Kasumi-1 (cell line): ENCODE measurements at regions not wholly inside any gene's neighbourhood (a gene's known extent, or its start where the extent isn't known, plus 50 kb on each side); places are given as distances from the start of the nearest gene placed in this dataset.

Source experiments
- DNase-seq, 2 experiments: peaks; one replicate each; lab custom pipeline; 2025; lab: John Stamatoyannopoulos, UW

DNA sequence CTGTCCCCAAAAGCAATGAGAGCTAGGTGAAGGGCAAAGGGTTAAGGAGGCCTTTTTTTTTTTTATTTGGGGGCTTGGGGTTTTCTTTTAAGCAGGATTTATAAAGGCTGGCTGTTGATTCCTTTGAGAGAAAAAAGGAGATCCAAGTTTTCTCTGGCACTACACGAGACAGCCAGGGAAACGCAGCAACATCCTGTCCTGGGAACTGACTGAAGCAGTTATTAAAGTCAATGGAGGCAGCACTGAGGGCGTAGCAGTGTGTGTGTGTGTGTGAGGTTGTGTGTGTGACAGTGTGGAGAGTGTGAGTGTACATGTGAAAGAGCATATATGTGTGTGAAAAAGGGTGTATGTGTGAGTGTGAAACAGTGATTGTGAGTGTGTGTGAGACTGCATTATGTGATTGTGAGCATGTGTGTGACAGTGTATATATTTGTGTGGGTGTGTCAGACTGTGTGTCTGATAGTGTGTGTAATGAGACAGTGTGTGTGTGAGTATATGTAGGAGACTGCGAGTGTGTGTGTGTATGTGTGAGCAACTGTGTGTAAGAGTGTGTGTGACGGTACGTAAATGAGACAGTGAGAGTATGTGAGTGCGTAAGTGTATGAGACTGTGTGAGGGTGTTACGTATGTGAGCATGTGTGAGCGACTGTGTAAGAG lies 65.9 kb upstream of the TIAM1 start:
- no peak for DNase-seq

DNA sequence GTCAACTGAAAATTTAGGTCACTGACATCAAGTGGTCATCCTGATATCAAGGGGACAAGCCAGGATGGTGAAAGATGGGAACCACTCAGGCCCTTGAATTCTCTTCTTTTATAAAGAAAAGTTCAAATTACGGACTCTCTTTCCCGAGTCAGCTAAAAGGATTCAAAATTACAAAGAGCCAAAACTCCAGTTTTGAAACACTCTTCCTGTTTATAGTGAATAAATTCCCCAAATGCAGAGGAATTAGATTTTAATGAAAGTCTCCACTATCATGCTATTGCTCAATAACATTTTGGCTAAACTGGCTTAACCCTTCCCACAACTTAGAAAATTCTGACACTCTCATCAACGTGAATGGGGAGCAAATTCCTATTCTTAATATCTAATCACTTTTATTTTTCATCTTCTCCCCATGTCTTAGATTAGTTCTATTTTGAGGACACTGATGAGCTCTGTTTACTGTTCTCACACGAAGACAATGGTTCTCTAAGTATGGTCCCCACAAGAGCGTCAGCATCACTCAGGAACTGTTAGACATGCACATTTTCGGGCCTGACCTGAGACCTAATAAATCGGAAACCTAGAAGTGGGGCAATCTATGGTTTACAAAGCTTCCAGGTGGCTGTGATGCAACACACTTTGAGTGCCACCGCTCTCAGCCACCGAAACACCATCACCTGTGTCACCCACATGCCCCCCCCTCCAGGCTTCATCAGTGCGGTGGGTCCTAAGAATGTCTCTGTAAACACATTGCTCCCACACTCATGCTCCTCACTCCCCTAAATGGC lies 64.4 kb upstream of the TIAM1 start:
- DNase-seq, result no peak

DNA sequence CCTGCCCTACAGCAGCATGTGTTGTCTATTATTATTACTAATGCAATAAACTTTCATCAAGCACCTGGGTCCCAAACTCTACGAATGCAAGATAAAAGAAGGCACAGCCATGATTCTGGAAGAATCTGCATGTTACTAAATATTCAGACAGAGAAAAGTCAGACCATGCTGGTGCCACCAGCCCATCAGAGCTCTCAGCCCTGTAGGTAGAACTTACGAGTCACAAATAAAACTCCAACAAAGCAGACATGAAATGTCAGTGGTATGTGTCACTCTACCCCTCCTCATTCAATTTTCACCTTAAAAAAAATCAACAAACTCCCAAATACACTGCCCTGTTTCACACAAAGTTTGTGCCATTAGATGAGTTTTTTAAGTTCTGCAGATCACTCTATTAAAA lies 62.4 kb upstream of the TIAM1 start:
- DNase-seq, result no peak

DNA sequence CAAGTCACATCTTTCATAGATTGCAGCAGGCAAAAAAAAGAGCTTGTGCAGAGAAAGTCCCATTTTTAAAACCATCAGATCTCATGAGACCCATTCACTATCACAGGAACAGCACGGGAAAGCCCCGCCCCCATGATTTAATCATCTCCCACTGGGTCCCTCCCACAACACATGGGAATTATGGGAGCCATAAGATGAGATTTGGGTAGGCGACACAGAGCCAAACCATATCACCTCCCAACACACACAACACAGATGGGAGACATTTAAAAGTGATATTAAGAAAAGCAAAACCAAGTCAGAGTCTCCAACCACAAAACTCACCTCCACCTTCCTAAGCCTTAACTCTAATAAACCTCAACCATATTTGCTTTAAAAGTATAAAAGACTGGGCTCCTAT lies 61.5 kb upstream of the TIAM1 start:
- DNase-seq, result no peak

DNA sequence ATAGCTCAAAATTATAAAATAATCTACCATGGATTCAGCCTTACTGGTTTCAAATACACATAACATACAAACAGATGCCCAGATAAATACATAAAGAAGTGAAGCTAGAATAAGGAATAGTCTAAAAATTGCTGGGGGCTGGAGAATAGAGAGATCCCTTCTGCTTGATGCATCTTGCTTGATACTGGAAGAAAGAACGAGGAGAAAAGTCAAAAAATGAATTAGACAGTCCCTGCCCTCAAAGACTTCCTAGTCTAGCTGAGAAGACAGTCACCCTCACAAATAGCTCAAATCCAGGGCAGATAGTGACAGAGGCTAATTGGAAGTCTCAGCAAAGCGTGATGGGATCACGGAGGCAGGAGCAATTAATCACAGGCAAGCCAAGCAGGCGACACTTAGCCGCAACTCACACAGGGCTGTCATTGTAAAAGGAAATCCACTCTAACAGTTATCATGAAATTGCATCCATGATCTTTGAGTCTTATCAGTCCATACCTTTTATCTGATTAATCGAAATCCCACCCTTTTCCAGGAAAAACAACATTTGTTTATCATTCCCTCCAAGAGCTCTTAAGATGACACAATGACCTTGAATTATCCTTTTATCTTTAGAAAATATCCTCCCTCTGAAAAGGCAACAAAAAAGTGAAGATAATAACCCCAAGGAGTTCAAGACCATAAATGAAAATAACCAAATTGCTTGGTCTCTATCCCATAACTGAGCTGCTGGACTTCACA lies 59.7 kb upstream of the TIAM1 start:
- no peak for DNase-seq

DNA sequence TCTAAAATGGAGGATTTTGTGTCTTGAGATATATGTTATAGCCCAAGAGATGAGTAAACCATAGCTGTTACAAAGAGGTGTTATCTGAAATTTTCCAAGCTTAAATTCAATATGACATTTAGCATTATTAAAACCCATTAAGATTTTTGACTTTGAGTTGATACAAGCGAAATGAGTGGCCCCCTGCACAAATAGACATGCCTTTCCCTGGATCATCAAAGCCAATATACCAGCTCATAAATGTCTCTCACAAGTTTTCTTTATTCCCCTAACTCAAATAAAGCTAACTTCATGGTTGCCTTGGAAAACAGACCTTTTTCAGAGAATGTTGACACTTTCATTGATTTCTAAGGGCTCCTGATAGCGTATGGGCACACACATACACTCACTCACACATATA lies 55.5 kb upstream of the TIAM1 start:
- DNase-seq, result no peak

DNA sequence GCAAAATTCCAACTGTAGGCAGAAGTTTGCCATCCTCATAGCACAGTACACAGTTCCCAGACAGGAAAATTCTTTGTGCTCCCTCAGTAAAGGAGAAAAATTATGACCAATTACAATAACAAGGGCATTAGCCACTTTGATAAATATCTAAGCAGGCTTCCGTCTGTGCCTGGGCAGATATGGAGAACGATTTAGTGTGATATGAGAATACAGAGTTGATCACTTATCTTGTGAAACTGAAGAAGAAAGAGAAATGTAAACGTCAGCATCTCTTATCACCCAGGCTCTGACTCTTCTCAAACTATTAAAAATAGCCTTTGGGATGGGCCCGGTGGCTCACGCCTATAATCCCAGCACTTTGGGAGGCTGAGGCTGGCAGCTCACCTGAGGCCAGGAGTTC lies 54.5 kb upstream of the TIAM1 start:
- no peak for DNase-seq

DNA sequence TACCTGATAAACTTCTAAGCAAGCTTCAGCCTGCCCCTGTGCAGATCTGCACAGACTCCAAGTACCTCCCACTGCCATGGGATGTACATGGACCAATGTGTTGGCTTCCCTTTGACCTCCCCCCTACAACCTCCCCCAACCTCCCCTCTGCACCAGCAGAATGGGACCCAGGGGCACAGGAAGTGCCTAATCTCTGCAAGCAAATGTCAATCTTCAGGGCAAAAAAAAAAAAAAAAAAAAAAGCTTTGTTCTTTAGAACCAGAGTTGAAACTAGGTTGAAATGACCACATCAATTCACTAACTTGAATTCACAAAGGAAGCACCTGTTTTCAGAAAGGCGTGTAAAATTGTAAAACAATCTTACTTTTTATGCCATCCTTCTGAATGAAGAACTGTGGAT lies 53.9 kb upstream of the TIAM1 start:
- no peak for DNase-seq

DNA sequence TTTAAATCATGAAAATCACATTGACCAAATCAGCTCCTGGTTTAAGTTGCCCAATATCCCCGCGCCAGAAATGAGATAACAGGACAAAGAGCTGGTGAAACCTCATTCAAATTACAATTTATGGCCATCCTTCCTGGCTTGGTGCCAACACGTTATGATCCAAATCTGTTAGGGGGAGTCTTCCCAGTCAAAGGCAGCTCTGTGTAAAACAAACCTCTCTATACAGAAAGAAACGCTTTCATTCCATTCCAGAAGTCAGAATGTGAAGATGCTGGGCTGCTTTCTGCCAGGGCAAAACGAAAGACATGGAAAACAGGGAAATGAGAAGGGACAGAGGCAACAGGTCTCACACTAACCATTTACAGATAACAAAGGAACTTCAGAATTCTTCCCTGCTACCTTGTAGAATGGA lies 53.5 kb upstream of the TIAM1 start:
- DNase-seq, result no peak

DNA sequence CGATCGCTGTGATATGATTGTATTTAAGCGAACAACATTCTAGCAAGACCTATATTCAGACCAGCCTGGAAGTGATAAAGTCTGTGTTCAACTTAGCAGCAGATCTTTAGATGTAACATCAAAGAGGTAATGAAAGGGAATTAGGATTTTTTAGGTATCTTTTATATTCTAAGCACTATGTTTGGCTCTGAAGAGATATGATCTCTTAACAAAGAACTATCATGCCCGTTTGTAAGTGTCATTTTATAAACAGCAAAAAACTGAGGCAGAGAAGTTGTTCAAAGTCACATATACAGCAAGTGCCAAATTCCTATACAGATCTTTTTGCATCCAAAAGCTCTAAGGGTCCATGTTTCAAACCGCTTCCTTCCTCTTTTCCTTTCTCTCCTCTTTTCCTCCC lies 53.0 kb upstream of the TIAM1 start:
- no peak for DNase-seq

DNA sequence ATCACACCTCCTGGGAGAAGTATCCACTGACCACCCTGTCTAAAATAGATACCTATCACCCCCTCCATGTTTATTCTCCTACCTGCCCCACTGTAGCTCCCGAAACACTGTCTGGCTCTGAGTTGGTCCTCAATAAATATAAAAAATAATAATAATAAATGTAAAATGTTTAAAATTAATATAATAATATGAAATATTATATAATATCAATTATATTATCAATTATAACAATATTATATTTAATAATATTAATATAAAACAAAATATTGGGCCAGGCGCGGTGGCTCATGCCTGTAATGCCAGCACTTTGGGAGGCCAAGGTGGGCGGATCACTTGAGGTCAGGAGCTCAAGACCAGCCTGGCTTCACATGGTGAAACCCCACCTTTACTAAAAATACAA lies 52.3 kb upstream of the TIAM1 start:
- no peak for DNase-seq

DNA sequence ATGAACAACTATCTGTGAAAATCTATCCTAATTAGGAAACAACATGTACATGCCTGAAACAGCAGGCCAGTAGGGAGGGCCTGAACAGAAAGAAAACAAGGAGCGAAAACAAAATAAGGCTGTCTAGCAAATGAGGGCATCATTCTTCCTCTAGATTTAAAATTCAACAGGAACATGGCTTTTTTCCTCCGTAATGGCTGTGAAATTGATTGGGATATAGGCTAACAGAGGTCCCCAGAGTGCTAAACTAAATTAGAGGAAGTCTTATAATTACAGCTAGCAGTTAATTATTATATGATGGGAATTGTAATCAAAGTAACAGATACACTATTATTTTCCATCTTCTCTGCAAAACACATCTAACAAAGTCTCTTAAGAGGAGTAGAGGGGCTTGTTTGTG lies 51.7 kb upstream of the TIAM1 start:
- DNase-seq, result no peak

DNA sequence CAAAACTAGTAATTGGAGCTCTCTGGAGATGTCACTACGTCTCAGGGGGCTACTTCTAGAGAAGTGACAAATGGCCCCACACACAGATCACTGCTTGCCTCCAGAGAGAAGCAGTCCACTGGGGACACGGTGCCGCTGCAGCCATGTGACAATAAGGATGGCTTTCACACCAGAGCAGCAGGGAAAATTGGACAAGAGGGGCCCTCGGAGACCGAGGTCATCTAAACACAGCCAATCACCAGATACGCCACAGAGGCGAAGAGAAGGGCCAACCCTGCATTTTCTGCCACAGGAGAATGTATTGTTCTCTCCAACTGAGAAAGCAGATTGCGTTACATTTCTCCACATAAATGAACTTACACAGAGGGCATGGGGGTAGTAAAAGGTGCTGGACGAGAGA lies 51.2 kb upstream of the TIAM1 start:
- no peak for DNase-seq

DNA sequence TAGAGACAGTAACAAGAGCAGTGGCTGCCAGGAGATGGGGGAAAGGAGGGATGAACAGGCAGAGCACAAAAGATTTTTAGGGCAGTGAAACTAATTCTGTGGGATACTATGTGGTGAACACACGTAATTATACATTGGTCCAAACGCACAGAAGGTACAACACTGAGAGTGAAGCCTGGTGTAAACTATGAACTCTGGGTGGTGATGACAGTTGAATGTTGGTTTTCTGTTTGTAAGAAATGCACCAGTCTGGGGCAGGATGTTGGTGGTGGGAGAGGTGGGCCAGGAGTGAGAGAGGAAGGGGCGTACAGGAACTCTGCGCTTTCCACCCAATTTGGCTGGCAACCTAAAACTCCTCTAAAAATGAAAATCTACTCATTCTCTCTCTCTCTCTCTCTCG lies 50.2 kb upstream of the TIAM1 start:
- no peak for DNase-seq
